HPDE6-E6E7 (cell line): ENCODE measurements at regions not wholly inside any gene's neighbourhood (a gene's known extent, or its start where the extent isn't known, plus 50 kb on each side); places are given as distances from the start of the nearest gene placed in this dataset.
"Not testable (repeated sequence)": the region's sequence is repeated elsewhere in the genome, so short reads cannot be mapped to it uniquely, and the experiment has no call there.

ENCODE experiments used
- DNase-seq: peaks from one replicate; pipeline ENCODE4 v3.0.0; 2011; ENCODE audit warnings: missing footprints; ENCODE audit errors: extremely low spot score

DNA sequence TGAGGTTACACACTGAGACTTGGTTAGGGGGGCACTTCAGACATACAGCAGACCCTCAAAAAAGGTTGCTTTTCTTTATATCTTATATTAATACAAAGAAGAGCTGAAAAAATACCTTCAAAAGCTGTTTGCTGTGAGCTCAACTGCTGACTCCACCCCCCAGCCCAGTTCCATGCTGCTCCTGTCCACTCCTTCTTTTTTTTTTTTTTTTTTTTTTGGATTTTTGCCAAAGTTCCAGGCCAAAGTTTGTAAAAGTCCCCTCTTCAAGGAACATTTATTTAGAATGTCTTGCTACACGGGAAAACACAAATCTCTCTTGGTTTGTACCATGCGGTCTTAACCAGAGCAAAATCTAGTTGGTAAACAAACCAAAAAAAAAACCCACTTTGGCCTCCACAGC lies 85.3 kb upstream of the AKAP12 start:
- DNase-seq = no peak

DNA sequence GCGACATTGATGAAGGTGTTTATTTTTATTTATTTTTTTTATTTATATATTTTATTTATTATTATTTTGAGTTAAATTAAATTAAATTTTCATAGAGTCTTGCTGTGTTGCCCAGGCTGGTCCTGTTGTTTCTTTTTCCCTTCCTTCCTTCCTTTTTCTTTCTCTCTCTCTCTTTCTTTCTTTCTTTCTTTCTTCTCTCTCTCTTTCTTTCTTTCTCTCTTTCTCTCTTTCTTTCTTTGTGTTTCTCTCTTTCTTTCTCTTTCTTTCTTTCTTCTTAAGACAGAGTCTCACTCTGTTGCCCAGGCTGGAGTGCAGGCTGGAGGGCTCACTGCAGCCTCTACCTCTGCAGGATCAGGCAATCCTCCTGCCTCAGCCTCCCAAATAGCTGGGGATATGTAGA lies 84.7 kb upstream of the AKAP12 start:
- no peak for DNase-seq

DNA sequence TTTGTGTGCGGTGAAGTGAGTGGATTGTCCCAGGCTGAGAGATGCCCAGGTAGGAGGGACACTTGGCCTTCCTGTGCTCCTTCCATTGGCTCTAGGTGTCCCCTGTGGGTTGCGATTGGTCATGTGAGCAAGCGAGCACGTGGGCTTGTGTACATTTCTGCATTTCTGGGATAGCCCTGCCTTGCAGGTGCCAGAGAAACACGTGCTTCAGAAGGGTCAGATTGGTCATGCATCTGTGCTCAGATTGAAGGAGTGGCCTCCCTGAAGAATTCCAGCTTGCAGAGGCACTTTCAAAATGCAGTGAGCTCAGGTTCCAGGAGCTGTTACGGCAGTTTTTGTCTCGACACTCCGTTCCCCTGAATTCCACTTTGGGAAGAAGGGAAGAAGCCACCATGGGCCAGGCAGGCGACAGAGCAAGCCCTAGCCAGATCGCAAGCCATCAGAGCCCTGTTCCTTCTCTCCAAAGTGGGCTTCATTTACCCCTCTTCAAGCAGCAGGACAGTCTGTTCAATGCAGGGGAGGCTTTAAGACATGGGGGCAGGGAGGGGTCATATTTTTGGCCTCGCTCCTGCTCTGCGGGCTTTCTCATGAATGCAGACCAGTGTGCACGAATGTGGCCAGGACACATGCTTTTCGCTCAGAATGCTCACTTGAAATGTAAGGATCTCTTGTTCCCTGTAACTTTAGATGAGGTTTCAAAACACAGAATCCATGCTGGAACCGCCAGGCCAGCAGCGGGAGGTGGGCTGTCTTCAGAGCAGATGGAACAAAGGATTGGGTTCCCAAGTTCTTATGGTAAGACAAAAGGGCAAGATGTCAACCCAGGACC lies 78.6 kb upstream of the AKAP12 start:
- peak; percentile 6 for DNase-seq

DNA sequence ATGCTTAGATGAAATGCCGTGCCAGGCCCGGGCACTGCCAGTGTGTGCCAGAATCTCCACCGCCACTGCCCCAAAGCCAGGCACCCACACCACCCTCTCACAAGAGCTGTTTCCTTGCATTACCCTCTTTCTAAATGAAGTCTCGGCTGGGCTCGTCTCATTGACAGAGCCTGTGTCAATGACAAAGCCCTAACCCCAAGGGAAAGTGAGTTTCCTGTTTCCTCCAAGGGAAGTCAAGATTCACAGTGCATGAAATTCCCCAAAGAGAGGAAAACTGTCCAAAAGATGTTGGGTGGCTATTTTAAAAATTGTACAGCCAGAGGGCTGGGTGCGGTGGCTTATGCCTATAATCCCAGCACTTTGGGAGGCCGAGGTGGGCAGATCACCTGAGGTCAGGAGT lies 75.4 kb upstream of the AKAP12 start:
- no peak for DNase-seq

DNA sequence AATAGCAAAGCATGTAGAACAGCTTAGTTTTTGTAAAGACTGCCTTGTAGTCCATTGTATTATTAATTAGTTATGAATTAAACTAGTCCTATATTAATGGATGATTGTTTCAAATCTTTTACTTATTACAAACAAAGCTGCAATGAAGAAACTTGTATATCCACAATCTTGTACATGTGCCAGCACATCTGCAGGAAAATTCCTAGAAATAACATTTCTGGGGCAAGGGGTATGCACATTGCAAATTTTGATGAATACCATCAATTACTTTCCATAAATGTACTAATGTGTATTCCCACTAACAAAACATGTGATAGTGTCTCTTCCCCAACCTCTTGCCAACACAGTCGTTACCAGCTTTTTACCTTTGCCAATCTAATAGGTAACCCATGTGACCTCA lies 73.6 kb upstream of the AKAP12 start:
- DNase-seq = no peak

DNA sequence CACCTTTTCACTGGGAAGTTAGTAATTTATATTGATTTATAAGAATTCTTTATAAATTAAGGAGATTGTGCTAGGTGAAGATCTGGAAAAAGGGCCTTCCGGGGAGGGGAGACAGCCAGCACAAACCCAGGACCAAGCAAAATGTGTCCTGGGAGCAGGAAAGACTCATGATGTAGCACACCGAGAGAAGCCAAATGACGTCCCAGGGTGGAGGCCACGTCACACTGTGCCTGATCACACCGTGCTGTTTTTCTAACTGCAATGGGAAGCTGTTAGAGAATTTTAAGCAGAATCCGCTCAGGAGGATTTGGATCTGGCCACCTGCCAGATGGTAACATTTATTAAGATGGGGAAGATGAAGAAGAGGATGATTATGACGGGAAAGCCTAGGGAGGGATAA lies 72.7 kb upstream of the AKAP12 start:
- DNase-seq = no peak

DNA sequence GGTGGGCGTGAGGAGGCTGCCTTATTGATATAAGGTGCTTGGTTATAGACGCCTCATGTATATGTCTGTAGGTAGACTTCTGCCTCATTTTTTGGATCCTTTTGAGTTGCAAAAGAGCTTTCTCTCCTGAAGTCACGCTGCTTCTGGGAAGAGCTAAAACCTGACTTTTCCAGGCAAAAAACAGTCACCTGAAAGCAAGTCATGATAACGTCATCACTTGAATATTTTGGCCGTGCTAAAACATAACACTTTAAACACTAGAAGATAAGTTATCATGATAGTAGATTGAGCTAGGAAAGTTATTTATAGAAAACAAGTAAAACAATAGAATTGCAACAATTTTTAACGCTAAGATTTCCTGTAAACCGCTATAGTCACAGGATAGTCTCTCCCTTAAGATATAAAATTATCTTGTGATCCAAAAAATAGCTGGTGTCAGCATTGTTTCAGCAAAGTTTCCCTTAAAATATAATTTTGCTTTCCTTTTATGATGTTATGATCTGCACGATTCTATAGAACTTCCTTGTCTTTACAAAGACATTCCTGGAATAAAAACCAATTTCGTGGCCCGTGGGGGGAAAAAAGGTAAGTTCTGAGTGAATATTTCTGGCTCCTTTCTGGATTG lies 69.0 kb upstream of the AKAP12 start:
- no peak for DNase-seq

DNA sequence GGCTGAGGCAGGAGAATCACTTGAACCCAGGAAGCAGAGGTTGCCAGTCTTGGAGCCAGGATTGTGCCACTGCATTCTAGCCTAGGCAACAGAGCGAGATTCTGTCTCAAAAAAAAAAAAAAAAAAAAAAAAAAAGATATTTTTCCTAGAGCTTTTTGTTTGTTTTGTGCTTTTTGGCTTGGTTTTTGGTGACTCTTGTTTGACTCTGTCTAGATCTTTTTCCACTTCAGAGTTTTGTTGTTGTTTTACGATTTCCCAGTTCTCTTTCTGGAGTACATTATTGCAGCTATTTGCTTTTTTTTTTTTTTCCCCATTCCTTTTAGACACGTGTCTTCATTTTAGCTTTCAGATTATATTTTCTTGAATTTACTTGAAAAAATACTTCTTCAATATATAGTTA lies 67.0 kb upstream of the AKAP12 start:
- no peak for DNase-seq

DNA sequence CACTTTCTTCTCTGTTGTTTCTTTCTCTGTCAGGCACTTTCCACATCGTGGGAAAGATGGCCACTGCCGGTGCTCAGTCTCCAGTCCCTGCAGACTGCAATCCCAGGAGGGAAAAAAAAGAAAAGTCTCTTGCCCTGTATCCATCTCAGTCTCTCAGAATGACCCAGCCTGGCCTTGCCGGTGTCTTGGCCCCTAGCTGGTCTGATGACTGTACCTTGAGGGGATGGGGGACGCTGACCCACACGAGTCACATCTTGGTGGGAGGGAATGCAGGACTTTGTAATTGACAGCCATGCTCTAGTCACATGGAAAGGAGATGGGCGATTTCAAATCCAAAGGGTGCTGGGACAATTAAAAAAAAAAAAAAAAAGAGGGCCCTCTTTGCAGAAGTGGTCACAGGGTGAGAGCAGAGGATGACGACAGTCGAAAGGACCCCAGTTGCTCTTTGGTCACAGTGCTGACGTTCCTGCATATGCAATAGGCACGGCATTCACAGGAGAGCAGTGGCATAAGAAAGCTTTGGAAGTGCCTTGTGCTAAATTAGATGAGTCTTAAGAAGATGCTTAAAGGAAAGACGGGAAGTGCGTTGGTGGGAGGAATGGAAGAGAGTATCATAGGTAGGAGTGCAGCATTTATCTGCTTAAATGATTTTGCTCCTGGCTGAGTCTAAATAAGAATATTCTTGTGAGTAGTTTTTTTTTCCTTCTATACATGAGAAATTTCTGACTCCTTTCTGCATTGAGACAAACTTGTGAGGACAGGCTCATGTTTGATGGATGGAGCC lies 63.9 kb upstream of the AKAP12 start:
- DNase-seq = no peak

DNA sequence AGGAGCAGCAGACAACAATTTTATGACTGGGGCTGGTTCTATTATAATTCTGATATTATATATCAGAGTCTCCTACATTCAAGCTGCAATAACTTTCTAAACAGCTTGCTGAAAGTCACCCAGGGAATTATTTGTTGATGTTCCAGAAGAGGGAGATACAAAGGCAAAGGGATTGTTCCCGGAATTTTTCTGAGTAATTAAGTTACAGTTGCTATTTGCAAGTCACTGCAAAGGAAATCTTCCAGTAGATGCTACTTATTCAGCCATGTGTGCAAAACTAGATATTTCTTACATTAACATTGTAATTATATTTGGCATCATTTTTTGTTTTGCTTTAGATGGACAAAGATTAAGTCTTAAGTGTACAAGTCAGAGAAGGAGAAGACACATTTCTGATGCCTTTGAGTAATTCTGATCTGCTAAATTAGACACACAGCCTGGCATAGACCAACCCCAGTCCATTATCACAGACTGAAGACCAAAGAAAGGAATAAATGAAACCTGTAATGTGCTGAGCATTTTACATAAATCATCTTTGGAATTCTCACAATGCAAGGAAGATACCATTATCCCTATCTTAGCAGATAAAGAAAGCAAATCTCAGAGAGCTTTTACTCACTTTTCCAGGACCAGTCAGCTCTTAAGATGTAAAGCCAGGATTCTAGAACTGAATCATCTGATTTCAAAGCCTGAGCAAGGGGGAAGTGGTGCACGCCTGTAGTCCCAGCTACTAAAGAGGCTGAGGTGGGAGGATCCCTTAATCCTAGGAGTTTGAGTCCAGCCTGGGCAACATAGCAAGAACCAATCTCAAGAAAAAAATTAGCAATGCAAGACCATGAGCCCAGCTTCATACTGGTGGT lies 62.6 kb upstream of the AKAP12 start:
- no peak for DNase-seq

DNA sequence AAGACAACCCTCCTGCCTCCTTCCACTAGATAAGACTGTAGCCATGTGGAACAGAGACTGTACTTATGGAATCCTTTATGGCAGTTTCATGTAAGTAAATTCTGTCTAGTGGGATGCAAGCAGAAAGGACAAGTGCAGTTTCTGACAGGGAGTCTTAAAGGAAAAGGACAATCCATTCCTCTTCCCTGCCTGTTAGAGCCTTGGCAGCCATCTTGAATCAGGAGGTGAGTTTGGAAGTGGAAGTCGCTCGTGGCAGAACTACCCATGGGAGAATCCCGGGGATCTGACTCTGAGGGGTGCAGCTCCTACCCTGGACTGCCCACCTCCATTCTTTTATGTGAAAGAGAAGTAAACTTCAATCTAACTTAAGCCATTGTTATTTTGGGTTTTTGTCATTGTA lies 61.4 kb upstream of the AKAP12 start:
- no peak for DNase-seq

DNA sequence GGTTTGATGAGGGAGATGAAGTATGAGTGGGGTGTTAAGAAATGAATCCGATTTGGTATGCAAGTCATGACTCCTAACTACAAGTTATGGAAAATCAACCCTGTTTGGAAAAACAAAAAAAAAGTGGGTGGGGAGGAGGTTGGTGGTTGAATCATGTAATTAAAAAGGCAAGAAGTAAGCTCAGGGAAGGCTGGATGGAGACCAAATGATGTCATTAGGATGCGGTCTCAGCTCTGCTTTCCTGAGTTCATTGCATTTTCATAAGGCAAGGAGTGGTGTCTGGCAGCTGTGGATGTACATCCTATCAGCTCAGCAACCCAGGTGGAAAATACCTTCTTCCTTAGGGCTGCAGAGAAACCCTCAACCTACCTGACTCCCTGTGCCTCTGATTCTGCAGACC lies 60.4 kb upstream of the AKAP12 start:
- no peak for DNase-seq

DNA sequence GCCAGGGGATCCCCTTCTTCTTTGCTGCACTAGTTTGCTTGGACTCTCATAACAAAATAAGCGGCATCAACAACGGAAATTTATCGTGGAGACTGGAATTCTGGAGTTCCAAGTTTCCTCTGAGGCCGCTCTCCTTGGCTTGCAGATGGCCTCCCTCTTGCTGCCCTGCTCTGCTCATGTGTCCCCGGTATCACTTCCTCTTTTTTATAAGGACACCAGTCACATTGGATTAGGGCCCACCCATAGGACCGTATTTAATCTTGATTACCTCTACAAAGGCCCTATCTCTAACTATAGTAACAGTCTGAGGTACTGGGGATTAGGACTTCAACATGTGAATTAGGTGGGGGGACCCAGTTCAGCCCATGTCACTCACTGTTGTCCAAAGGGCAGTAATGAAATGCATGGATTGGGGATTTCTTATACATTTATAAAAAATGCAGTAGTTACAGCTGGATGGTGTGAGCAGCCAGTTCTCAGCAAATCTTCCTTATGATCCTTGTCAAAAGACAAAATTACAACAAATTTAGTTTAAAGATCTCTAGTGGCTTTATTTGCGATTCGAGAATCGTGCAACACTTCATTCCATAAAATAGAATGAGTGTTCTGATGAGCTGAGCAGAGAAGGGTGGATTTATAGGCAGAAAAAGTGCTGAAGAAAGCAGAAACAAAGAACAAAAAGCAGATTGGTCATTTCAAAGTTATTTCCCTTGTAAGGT lies 59.3 kb upstream of the AKAP12 start:
- no peak for DNase-seq

DNA sequence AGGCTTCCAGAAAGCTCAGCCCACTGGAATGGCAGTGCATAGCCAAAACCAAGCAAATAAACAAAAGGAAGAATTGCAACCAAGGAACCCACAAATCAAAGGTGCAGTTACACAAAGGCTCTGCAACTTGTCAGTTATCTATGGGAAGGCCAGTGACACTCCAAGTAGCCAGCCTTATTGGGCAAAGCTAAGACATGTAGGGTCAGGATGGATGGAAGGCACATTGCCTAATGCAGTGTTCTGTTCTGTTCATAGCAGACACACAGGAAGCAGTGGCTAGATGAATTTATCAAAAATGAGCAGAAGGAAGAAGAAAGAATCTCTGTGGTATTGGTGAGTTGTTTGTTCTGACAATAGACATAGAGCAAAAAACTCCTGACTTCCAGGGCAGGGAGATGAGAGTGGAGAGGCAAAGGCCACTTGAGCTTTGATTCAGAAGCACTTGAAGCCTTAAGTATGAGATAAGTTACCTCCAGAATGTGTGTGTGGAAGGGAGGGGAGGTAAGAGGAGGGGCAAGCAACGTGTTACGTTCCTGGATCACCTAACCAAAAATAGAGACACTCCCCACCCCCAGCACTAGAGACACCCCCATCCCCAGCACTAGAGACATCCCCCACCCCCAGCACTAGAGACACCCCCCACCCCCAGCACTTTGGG lies 57.9 kb upstream of the AKAP12 start:
- no peak for DNase-seq

DNA sequence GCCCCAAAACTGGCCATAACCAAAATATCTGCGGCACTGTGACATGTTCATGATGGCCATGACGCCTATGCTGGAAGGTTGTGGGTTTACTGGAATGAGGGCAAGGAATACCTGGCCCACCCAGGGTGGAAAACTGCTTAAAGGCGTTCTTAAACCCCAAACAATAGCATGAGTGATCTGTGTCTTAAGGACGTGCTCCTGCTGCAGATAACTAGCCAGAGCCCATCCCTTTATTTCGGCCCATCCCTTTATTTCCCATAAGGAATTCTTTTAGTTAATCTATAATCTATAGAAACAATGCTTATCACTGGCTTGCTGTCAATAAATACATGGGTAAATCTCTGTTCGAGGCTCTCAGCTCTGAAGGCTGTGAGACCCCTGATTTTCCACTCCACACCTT lies 56.8 kb upstream of the AKAP12 start:
- DNase-seq = not testable (repeated sequence)

DNA sequence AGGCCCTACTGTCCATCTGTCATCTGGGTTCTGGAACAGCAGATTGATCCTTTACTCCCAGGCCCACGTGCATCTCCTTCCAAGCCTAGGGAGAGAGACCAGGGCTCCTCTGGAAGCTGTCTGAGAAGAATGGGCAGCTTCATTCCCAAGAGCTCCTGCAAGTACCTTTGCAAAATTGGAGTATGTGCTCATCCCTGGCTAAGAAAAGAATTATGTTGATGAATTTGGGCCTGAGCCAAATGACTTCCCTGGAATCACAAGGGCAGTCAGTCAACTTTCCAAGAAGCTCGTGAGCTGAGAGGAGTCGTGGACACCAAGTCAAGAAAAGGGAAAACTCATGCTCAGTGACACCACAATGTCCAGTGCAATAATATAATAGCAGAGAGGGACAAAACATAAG lies 54.6 kb upstream of the AKAP12 start:
- DNase-seq = no peak

DNA sequence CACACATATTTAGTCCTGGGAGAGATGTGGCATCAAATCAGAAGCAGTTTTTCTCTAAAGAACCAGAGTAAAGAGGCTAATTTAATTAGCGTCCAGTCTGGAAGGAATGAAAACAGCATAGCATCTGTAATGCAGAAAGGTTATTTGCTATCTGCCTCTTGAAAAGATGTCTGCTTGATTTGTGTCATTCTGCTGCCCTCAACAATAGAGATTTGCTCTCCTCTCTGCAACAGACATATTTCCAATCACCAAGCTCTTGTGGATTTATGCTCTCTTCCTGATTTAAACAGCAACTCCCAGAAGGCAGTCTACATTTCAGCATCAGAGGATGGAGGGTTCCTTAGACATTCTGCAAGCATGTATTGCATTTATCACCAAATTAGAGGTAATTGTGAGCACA lies 53.5 kb upstream of the AKAP12 start:
- DNase-seq = no peak

DNA sequence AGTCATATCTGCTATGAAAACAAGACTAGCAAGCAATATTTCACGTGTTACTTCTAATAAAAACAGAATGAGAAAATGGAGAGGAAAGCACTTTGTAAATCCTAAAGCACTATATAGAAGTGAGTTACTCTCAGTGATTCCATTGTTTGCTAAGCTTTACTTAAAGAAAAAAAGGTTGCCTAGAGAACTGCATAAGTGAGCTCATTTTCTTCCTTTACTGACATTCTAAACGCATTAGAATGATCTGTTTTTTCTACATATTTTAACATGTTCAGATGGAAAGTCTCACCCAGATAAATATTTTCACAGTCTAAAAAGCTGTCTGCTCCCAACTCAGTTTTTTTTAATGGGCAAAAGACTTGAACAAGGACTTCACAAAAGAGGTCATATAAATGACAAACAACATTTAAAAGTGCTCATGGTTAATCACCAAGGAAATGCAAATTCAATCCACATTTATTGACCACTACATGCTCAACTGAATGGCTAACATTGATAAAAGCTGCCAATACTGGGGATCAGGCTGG lies 52.9 kb upstream of the AKAP12 start:
- DNase-seq = no peak
